WERI-Rb-1 (cell line): ENCODE measurements at regions not wholly inside any gene's neighbourhood (a gene's known extent, or its start where the extent isn't known, plus 50 kb on each side); places are given as distances from the start of the nearest gene placed in this dataset.

Experiments used
- DNase-seq: peaks from one replicate; pipeline ENCODE4 v3.0.0-alpha.2; 2020
- H3K27ac ChIP-seq: fragments of 250-450 bp; sonication (Bioruptor Pico); 2 replicates; pipeline ENCODE4 v1.5.1; 2020; ENCODE audit warnings: mild to moderate bottlenecking, moderate library complexity
- H3K27me3 ChIP-seq: fragments of 250-450 bp; sonication (Bioruptor Pico); 2 replicates; pipeline ENCODE4 v1.5.1; 2021; ENCODE audit warnings: mild to moderate bottlenecking, low read depth, moderate library complexity; ENCODE audit not compliant: insufficient read depth, severe bottlenecking
- H3K36me3 ChIP-seq: fragments of 250-450 bp; sonication (Bioruptor Pico); 2 replicates; pipeline ENCODE4 v1.5.1; 2020; ENCODE audit warnings: mild to moderate bottlenecking, moderate library complexity
- H3K4me3 ChIP-seq: 2 replicates; pipeline ENCODE4 v1.5.1; 2011; ENCODE audit warnings: low read depth, mild to moderate bottlenecking, control low read depth, low read length
- H3K9me3 ChIP-seq: fragments of 250-450 bp; sonication (Bioruptor Pico); 2 replicates; pipeline ENCODE4 v1.5.1; 2021; ENCODE audit warnings: mild to moderate bottlenecking, moderate library complexity; ENCODE audit not compliant: severe bottlenecking
- CTCF ChIP-seq: IDR thresholded peaks from 2 replicates; pipeline ENCODE4 v1.5.1; 2011; ENCODE audit warnings: low read depth, mild to moderate bottlenecking, control low read depth, inconsistent platforms, low read length

- TF ChIP-seq CTCF, result no peak
- peaks cover 4% of the 10 kb centered on the region for H3K27me3 ChIP-seq
- H3K4me3 ChIP-seq, result no peak overlapping the region
- no peak overlapping the region for H3K27ac ChIP-seq
- no peak for DNase-seq
- no peaks in the 10 kb centered on the region for H3K9me3 ChIP-seq
- no peaks in the 10 kb centered on the region for H3K36me3 ChIP-seq
Observed at GRCh38 chr21:19950347-19950746, 1047.9 kb upstream of the NCAM2 start.

- H3K9me3 ChIP-seq, result no peaks in the 10 kb centered on the region
- H3K36me3 ChIP-seq, result no peaks in the 10 kb centered on the region
- no peak overlapping the region for H3K27ac ChIP-seq
- TF ChIP-seq CTCF, result no peak
- DNase-seq, result no peak
- peaks cover 17% of the 10 kb centered on the region for H3K27me3 ChIP-seq
- no peak overlapping the region for H3K4me3 ChIP-seq
Observed at GRCh38 chr21:19969156-19969555, 1029.1 kb upstream of the NCAM2 start.

GRCh38 chr21:19981938-19982337, 1016.3 kb upstream of the NCAM2 start:
- no peak overlapping the region for H3K4me3 ChIP-seq
- no peak overlapping the region for H3K27ac ChIP-seq
- DNase-seq, result no peak
- TF ChIP-seq CTCF, result no peak
- H3K9me3 ChIP-seq, result no peaks in the 10 kb centered on the region
- peaks cover 26% of the 10 kb centered on the region for H3K27me3 ChIP-seq
- no peaks in the 10 kb centered on the region for H3K36me3 ChIP-seq

- Histone ChIP-seq H3K27ac (no peak overlapping the region), H3K27me3 (peaks cover 29% of the 10 kb centered on the region), H3K9me3 (no peaks in the 10 kb centered on the region), H3K36me3 (no peaks in the 10 kb centered on the region), H3K4me3 (no peak overlapping the region)
- no peak for TF ChIP-seq CTCF
- DNase-seq, result no peak
Observed at GRCh38 chr21:19986396-19986795, 1011.8 kb upstream of the NCAM2 start.

GRCh38 chr21:19987671-19988070, 1010.5 kb upstream of the NCAM2 start:
- no peaks in the 10 kb centered on the region for H3K36me3 ChIP-seq
- no peak overlapping the region for H3K27ac ChIP-seq
- no peaks in the 10 kb centered on the region for H3K9me3 ChIP-seq
- TF ChIP-seq CTCF, result no peak
- H3K27me3 ChIP-seq, result peaks cover 22% of the 10 kb centered on the region
- H3K4me3 ChIP-seq, result no peak overlapping the region
- DNase-seq, result no peak

GRCh38 chr21:19992540-19992939, 1005.7 kb upstream of the NCAM2 start:
- no peak for DNase-seq
- TF ChIP-seq CTCF, result no peak
- no peaks in the 10 kb centered on the region for H3K9me3 ChIP-seq

More at GRCh38 chr21:19992540-19992939, 1005.7 kb upstream of the NCAM2 start:
- no peak overlapping the region for H3K4me3 ChIP-seq
- no peaks in the 10 kb centered on the region for H3K36me3 ChIP-seq
- peaks cover 30% of the 10 kb centered on the region for H3K27me3 ChIP-seq
- no peak overlapping the region for H3K27ac ChIP-seq
